GM12892 (cell line): ENCODE measurements at regions not wholly inside any gene's neighbourhood (a gene's known extent, or its start where the extent isn't known, plus 50 kb on each side); places are given as distances from the start of the nearest gene placed in this dataset.
"Not testable (repeated sequence)": the region's sequence is repeated elsewhere in the genome, so short reads cannot be mapped to it uniquely, and the experiment has no call there.

Experiments used
- POLR2A ChIP-seq: IDR thresholded peaks from 2 replicates; pipeline ENCODE4 v1.6.1; 2011; ENCODE audit warnings: low read depth, low read length, control low read depth
- POLR2AphosphoS5 ChIP-seq: IDR thresholded peaks from 2 replicates; pipeline ENCODE4 v1.6.1; 2011; ENCODE audit warnings: low read depth, low read length, control low read depth

GRCh38 chr17:15856745-15857144 is 88.2 kb upstream of the ADORA2B start:
- TF ChIP-seq POLR2AphosphoS5, POLR2A: not testable (repeated sequence)
